ENCODE measurements at regions not wholly inside any gene's neighbourhood (a gene's known extent, or its start where the extent isn't known, plus 50 kb on each side); places are given as distances from the start of the nearest gene placed in this dataset.

GRCh38 chr2:142323206-142323605 lies 192.4 kb upstream of the LRP1B start:
- Histone ChIP-seq H3K36me3 (no peaks in the 10 kb centered on the region), H3K27ac (no peak overlapping the region), H3K27me3 (no peaks in the 10 kb centered on the region), H3K9me3 (no peaks in the 10 kb centered on the region), H3K4me3 (no peak overlapping the region), H3K4me1 (no peaks in the 10 kb centered on the region)
- DNase-seq (no peak), ATAC-seq (no peak)
- TF ChIP-seq POLR2A (IDR thresholded peaks at IDR 0.05) (no peak), CTCF (IDR thresholded peaks at IDR 0.05 in 4 of 5, conservative IDR thresholded peaks at IDR 0.05 in 1 of 5) (no peak)
- intact Hi-C loops (cut with DNase I; ENCODE audit: low total_unique reads) (no loop called here), in situ Hi-C loops (cut with MboI; ENCODE audit: low sequenced_read_pairs in 4 of 4) (no loop called here)

- Histone ChIP-seq H3K27ac (no peak overlapping the region), H3K27me3 (no peaks in the 10 kb centered on the region), H3K9me3 (no peaks in the 10 kb centered on the region), H3K36me3 (no peaks in the 10 kb centered on the region), H3K4me3 (no peak overlapping the region), H3K4me1 (no peaks in the 10 kb centered on the region)
- in situ Hi-C loops (cut with MboI; ENCODE audit: low sequenced_read_pairs in 4 of 4): no loop called here
- ATAC-seq: no peak
- TF ChIP-seq CTCF (IDR thresholded peaks at IDR 0.05 in 4 of 5, conservative IDR thresholded peaks at IDR 0.05 in 1 of 5) (no peak), POLR2A (IDR thresholded peaks at IDR 0.05) (no peak)
- intact Hi-C loops (cut with DNase I; ENCODE audit: low total_unique reads): no loop called here
- DNase-seq: no peak
Measured at GRCh38 chr2:142321706-142322280, 191.0 kb upstream of the LRP1B start.

- TF ChIP-seq POLR2A (IDR thresholded peaks at IDR 0.05): no peak
- no peak for TF ChIP-seq CTCF (IDR thresholded peaks at IDR 0.05 in 4 of 5, conservative IDR thresholded peaks at IDR 0.05 in 1 of 5)
- Histone ChIP-seq H3K27me3 (no peaks in the 10 kb centered on the region), H3K4me1 (no peaks in the 10 kb centered on the region), H3K27ac (no peak overlapping the region), H3K4me3 (no peak overlapping the region), H3K36me3 (no peaks in the 10 kb centered on the region), H3K9me3 (no peaks in the 10 kb centered on the region)
- DNase-seq (no peak), ATAC-seq (no peak)
- intact Hi-C loops (cut with DNase I; ENCODE audit: low total_unique reads) (no loop called here), in situ Hi-C loops (cut with MboI; ENCODE audit: low sequenced_read_pairs in 4 of 4) (no loop called here)
Measured at GRCh38 chr2:142320067-142320466, 189.3 kb upstream of the LRP1B start.

GRCh38 chr2:142316049-142316448 lies 185.2 kb upstream of the LRP1B start:
- H3K27ac ChIP-seq: no peak overlapping the region
- TF ChIP-seq POLR2A (IDR thresholded peaks at IDR 0.05) (no peak), CTCF (IDR thresholded peaks at IDR 0.05 in 4 of 5, conservative IDR thresholded peaks at IDR 0.05 in 1 of 5) (no peak)
- no peaks in the 10 kb centered on the region for H3K4me1 ChIP-seq
- intact Hi-C loops (cut with DNase I; ENCODE audit: low total_unique reads) (no loop called here), in situ Hi-C loops (cut with MboI; ENCODE audit: low sequenced_read_pairs in 4 of 4) (no loop called here)
- no peaks in the 10 kb centered on the region for H3K9me3 ChIP-seq
- DNase-seq (no peak), ATAC-seq (no peak)
- H3K27me3 ChIP-seq: no peaks in the 10 kb centered on the region
- no peak overlapping the region for H3K4me3 ChIP-seq
- no peaks in the 10 kb centered on the region for H3K36me3 ChIP-seq

- Histone ChIP-seq H3K4me3 (no peak overlapping the region), H3K9me3 (no peaks in the 10 kb centered on the region), H3K27ac (no peak overlapping the region), H3K27me3 (no peaks in the 10 kb centered on the region), H3K36me3 (no peaks in the 10 kb centered on the region), H3K4me1 (no peaks in the 10 kb centered on the region)
- in situ Hi-C loops (cut with MboI; ENCODE audit: low sequenced_read_pairs in 4 of 4) (no loop called here), intact Hi-C loops (cut with DNase I; ENCODE audit: low total_unique reads) (no loop called here)
- no peak for ATAC-seq
- no peak for TF ChIP-seq CTCF (IDR thresholded peaks at IDR 0.05 in 4 of 5, conservative IDR thresholded peaks at IDR 0.05 in 1 of 5)
- no peak for TF ChIP-seq POLR2A (IDR thresholded peaks at IDR 0.05)
- DNase-seq: no peak
Measured at GRCh38 chr2:142315346-142315745, 184.5 kb upstream of the LRP1B start.

Measured in gastrocnemius medialis (tissue), 4 donors.